ENCODE measurements at regions not wholly inside any gene's neighbourhood (a gene's known extent, or its start where the extent isn't known, plus 50 kb on each side); places are given as distances from the start of the nearest gene placed in this dataset.

DNA sequence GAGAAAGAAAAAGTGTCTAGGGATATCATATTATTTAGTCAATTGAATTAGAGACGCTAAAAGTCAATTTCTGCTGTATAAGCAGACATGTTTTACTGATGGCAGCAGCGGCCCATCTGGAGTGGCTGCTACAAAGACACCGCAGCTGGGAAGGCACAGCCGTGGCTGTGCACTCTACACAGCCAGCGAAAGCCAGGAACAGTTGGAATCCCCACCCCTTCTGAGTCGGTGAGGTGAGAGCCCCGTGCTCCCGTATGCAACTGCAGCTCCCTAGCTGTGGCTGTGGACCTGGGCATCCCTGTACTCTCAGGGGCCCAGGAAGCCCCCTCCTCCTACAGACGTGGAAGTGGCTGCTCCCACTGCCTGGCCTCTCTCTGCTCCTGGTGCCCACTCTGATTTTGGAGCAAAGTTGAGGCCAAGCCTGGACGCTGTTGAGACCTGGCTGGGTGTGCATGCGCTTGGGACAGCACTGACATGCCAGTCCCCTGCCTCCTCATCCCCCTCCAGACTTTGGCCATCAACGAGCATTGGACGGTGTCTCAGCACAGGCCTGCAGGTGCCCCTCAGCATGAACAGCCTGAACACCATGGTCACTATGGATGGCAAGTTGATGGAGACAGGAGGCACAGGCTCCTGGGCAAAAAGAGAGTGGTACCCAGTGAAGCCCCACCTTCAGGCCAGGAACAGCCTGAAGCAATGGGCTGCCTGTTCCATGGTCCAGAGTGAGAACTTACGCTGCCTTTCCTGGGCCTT is 944.0 kb upstream of the MIR17HG start:
- no peaks in the 10 kb centered on the region for H3K27me3 ChIP-seq
- intact Hi-C loops (cut with DNase I), result no loop called here
- WGBS, 2 donors, result 92 to 93% methylated on average over 14 of the region's 14 CpGs

GRCh38 chr13:90405301-90405700 is 942.2 kb upstream of the MIR17HG start:
- no peak for DNase-seq
- no peaks in the 10 kb centered on the region for H3K27me3 ChIP-seq
- TF ChIP-seq POLR2AphosphoS5 (IDR thresholded peaks at IDR 0.05), result no peak
- no peak for TF ChIP-seq POLR2A (IDR thresholded peaks at IDR 0.05)
- TF ChIP-seq CTCF (IDR thresholded peaks at IDR 0.05), result no peak
- TF ChIP-seq EP300 (IDR thresholded peaks at IDR 0.05), result no peak
- H3K4me3 ChIP-seq, result no peak overlapping the region
- H3K27ac ChIP-seq, result no peak overlapping the region
- H3K4me1 ChIP-seq, result no peaks in the 10 kb centered on the region
- intact Hi-C loops (cut with DNase I), result no loop called here
- H3K9me3 ChIP-seq, result peaks cover 0 to 2% (median 0%) of the 10 kb centered on the region in 4 donors
- no peaks in the 10 kb centered on the region for H3K36me3 ChIP-seq
- 79 to 81% methylated on average over 1 of the region's 1 CpG for WGBS, 2 donors

More for the DNA sequence above, 944.0 kb upstream of the MIR17HG start:
- Histone ChIP-seq H3K27ac (no peak overlapping the region), H3K4me1 (no peaks in the 10 kb centered on the region), H3K9me3 (peaks cover 0 to 2% (median 0%) of the 10 kb centered on the region in 4 donors), H3K36me3 (no peaks in the 10 kb centered on the region), H3K4me3 (no peak overlapping the region)
- no peak for DNase-seq
- TF ChIP-seq EP300 (IDR thresholded peaks at IDR 0.05), result no peak
- TF ChIP-seq POLR2AphosphoS5 (IDR thresholded peaks at IDR 0.05), result no peak
- TF ChIP-seq CTCF (IDR thresholded peaks at IDR 0.05), result no peak
- TF ChIP-seq POLR2A (IDR thresholded peaks at IDR 0.05), result no peak

DNA sequence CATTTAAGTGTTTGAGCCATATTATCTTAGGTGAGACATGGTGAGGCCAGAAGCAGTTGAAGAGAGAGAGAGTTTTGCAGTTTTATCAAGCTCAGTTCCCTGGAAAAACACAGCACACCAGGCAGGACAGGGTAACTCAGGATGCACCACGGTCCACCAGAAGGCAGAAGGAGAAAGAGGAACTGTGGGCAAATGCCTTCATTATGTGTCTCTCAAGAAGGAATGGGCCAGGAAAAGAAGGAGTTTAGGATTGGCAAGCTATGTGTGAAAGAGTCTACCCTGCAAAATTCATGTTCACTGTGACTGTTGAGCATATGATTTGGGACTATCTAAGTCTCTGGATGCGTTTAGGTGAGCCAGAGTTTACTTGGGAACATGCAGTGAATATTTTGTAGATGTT is 934.5 kb upstream of the MIR17HG start:
- WGBS, 2 donors, result 64 to 69% methylated on average over 2 of the region's 2 CpGs
- Histone ChIP-seq H3K9me3 (no peaks in the 10 kb centered on the region), H3K4me3 (no peak overlapping the region), H3K27me3 (no peaks in the 10 kb centered on the region), H3K36me3 (no peaks in the 10 kb centered on the region), H3K27ac (no peak overlapping the region), H3K4me1 (peaks cover 0 to 3% (median 0%) of the 10 kb centered on the region in 4 donors)
- no peak for TF ChIP-seq POLR2AphosphoS5 (IDR thresholded peaks at IDR 0.05)
- TF ChIP-seq POLR2A (IDR thresholded peaks at IDR 0.05), result no peak
- TF ChIP-seq CTCF (IDR thresholded peaks at IDR 0.05), result no peak
- no peak for TF ChIP-seq EP300 (IDR thresholded peaks at IDR 0.05)
- intact Hi-C loops (cut with DNase I), result no loop called here
- DNase-seq, result no peak

DNA sequence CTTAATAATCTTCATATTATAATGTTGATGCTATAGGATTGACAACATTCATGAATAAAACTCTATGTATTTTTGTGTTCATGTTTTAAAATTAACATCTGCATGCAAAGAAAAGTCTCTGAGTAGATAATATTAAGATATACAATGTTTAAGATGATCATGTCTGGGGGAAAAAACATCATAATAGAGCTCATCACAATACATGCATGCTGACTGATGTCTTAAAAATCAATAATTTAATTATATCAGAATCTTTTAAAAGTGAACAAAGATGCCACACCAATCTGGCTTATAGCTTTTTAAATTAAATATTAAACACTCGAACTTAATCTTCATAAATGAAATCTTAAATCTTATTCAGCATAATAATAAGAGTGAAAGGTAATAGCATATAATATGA is 933.9 kb upstream of the MIR17HG start:
- Histone ChIP-seq H3K36me3 (no peaks in the 10 kb centered on the region), H3K27ac (no peak overlapping the region), H3K9me3 (no peaks in the 10 kb centered on the region), H3K27me3 (no peaks in the 10 kb centered on the region), H3K4me3 (no peak overlapping the region), H3K4me1 (peaks cover 0 to 3% (median 0%) of the 10 kb centered on the region in 4 donors)
- no peak for DNase-seq
- intact Hi-C loops (cut with DNase I), result no loop called here
- 0% methylated on average over 1 of the region's 1 CpG for WGBS, 2 donors
- TF ChIP-seq POLR2A (IDR thresholded peaks at IDR 0.05) (no peak), CTCF (IDR thresholded peaks at IDR 0.05) (no peak), EP300 (IDR thresholded peaks at IDR 0.05) (no peak), POLR2AphosphoS5 (IDR thresholded peaks at IDR 0.05) (no peak)

Data from sigmoid colon (tissue), 6 donors.